AG08395 (cell line): ENCODE measurements at regions not wholly inside any gene's neighbourhood (a gene's known extent, or its start where the extent isn't known, plus 50 kb on each side); places are given as distances from the start of the nearest gene placed in this dataset.

ENCODE experiments used
- DNase-seq: peaks from one replicate; pipeline ENCODE4 v3.0.0; 2012; ENCODE audit warnings: mixed read lengths, low spot score

- no peak for DNase-seq
Measured at GRCh38 chr5:88355490-88356050, 86.9 kb upstream of the TMEM161B start.

GRCh38 chr5:88325868-88326267 is 57.2 kb upstream of the TMEM161B start:
- DNase-seq = no peak

DNA sequence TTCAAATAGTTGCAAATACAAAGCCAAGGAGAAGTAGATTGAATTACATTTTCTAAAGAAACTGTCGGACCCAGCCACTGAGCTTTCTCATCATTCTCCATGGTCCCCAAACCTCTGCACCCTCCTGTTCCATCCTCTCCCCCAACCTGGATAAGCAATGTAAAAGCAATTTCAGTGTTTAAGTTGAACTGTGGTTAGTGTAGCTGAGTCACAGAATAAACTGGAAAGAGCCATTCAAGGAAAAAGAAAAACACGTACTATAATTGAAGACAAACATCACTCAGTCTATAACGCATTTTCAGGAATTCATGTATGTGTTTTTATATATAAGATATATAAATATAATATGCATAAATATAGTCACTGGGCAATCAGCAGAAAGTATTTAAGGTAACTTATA is 54.1 kb upstream of the TMEM161B start:
- DNase-seq = no peak
